ENCODE measurements at regions not wholly inside any gene's neighbourhood (a gene's known extent, or its start where the extent isn't known, plus 50 kb on each side); places are given as distances from the start of the nearest gene placed in this dataset.
"Not testable (repeated sequence)": the region's sequence is repeated elsewhere in the genome, so short reads cannot be mapped to it uniquely, and the experiment has no call there.

- TF ChIP-seq, protein P1, sequence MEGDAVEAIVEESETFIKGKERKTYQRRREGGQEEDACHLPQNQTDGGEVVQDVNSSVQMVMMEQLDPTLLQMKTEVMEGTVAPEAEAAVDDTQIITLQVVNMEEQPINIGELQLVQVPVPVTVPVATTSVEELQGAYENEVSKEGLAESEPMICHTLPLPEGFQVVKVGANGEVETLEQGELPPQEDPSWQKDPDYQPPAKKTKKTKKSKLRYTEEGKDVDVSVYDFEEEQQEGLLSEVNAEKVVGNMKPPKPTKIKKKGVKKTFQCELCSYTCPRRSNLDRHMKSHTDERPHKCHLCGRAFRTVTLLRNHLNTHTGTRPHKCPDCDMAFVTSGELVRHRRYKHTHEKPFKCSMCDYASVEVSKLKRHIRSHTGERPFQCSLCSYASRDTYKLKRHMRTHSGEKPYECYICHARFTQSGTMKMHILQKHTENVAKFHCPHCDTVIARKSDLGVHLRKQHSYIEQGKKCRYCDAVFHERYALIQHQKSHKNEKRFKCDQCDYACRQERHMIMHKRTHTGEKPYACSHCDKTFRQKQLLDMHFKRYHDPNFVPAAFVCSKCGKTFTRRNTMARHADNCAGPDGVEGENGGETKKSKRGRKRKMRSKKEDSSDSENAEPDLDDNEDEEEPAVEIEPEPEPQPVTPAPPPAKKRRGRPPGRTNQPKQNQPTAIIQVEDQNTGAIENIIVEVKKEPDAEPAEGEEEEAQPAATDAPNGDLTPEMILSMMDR (IDR thresholded peaks at IDR 0.05 in 4 of 5, conservative IDR thresholded peaks at IDR 0.05 in 1 of 5), result no peak
- TF ChIP-seq POLR2A (IDR thresholded peaks at IDR 0.05), result no peak
- no peak for DNase-seq
- no peak overlapping the region for H3K27ac ChIP-seq
- in situ Hi-C loops (cut with MboI; ENCODE audit: low sequenced_read_pairs in 4 of 4), result no loop called here
- no peak for ATAC-seq
- no peak overlapping the region for H3K4me3 ChIP-seq
- no peaks in the 10 kb centered on the region for H3K27me3 ChIP-seq
- H3K36me3 ChIP-seq, result no peaks in the 10 kb centered on the region
- no peaks in the 10 kb centered on the region for H3K9me3 ChIP-seq
- H3K4me1 ChIP-seq, result no peaks in the 10 kb centered on the region
- intact Hi-C loops (cut with DNase I; ENCODE audit: low total_unique reads), result no loop called here
Measured at GRCh38 chr2:43006834-43007543, 214.6 kb upstream of the HAAO start.

DNA sequence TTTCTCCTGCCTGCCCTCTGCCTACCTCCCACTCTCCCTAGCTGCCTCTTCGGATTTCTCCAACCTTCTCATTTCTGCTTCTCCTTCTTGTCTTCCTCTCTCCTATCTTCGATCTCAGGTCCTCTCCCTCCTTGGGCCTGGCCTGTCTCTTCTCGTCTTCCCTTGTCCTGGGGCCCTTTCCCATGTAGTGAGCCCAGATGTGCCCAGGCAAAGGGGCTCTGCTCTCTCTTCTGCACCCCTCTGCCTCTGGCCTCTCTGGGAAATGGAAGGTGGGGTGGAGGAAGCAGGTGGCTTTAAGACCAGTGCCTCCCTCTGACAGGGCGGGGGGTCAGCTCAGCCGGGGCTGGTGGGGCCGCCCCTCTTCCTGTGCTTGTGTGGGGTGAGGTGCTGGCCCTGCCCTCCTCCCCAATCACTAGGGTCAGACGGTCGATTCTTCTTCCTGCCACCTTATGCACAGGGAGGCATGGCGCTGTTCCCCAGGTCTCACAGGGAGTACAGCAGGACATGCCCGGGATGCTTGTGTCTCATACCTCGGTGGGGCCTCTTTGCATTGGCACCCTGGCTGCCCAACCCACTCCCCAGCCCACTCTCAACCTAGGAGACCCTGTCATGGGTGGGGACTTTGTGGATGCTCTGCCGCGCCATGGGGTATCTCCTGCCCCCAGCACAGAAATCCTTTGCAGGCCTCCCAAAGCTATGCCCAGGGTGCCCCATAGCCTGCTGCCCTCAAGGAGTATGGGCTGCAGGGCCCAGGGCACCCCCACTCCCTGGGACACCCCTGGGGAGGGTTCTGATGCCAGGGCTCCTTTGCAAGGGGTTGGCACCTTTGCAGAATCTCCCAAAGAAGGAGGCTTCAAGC lies 213.8 kb upstream of the HAAO start:
- Histone ChIP-seq H3K4me3 (no peak overlapping the region), H3K9me3 (no peaks in the 10 kb centered on the region), H3K27me3 (no peaks in the 10 kb centered on the region), H3K36me3 (no peaks in the 10 kb centered on the region), H3K27ac (no peak overlapping the region), H3K4me1 (no peaks in the 10 kb centered on the region)
- in situ Hi-C loops (cut with MboI; ENCODE audit: low sequenced_read_pairs in 4 of 4) (no loop called here), intact Hi-C loops (cut with DNase I; ENCODE audit: low total_unique reads) (no loop called here)
- ATAC-seq (no peak), DNase-seq (no peak)
- TF ChIP-seq, protein P1 (IDR thresholded peaks at IDR 0.05 in 4 of 5, conservative IDR thresholded peaks at IDR 0.05 in 1 of 5), result no peak
- TF ChIP-seq POLR2A (IDR thresholded peaks at IDR 0.05), result no peak

- ATAC-seq, result no peak
- intact Hi-C loops (cut with DNase I; ENCODE audit: low total_unique reads), result no loop called here
Measured at GRCh38 chr2:43005245-43005974, 213.0 kb upstream of the HAAO start.

DNA sequence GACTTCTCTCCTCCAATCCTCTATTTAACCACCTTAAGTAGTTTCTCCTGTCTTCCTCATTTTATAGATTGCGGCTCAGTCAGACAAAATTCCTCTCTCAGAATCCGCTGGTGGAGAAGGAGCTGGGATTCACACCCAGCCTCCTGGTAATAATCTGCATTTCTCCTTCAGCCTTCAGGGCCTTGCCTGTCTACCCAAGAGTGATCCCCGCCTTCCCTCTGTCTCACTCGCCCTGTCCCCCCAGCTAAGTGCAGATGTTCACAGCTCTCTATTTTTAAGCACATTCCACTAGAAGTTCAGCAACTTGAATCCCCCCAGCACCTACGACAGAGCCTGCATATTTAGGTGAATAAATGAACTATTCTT lies 212.5 kb upstream of the HAAO start:
- DNase-seq (no peak), ATAC-seq (no peak)
- Histone ChIP-seq H3K36me3 (no peaks in the 10 kb centered on the region), H3K4me1 (no peaks in the 10 kb centered on the region), H3K27ac (no peak overlapping the region), H3K9me3 (no peaks in the 10 kb centered on the region), H3K27me3 (no peaks in the 10 kb centered on the region), H3K4me3 (no peak overlapping the region)
- intact Hi-C loops (cut with DNase I; ENCODE audit: low total_unique reads) (no loop called here), in situ Hi-C loops (cut with MboI; ENCODE audit: low sequenced_read_pairs in 4 of 4) (no loop called here)
- TF ChIP-seq, protein P1 (IDR thresholded peaks at IDR 0.05 in 4 of 5, conservative IDR thresholded peaks at IDR 0.05 in 1 of 5), result no peak
- no peak for TF ChIP-seq POLR2A (IDR thresholded peaks at IDR 0.05)

More at GRCh38 chr2:43005245-43005974, 213.0 kb upstream of the HAAO start:
- in situ Hi-C loops (cut with MboI; ENCODE audit: low sequenced_read_pairs in 4 of 4), result no loop called here
- Histone ChIP-seq H3K9me3 (no peaks in the 10 kb centered on the region), H3K27me3 (no peaks in the 10 kb centered on the region), H3K36me3 (no peaks in the 10 kb centered on the region), H3K27ac (no peak overlapping the region), H3K4me1 (no peaks in the 10 kb centered on the region), H3K4me3 (no peak overlapping the region)
- no peak for DNase-seq
- no peak for TF ChIP-seq POLR2A (IDR thresholded peaks at IDR 0.05)
- TF ChIP-seq, protein P1 (IDR thresholded peaks at IDR 0.05 in 4 of 5, conservative IDR thresholded peaks at IDR 0.05 in 1 of 5), result no peak

- H3K9me3 ChIP-seq; H3K36me3 ChIP-seq; DNase-seq; H3K27ac ChIP-seq; intact Hi-C loops (cut with DNase I; ENCODE audit: low total_unique reads); in situ Hi-C loops (cut with MboI; ENCODE audit: low sequenced_read_pairs in 4 of 4); H3K4me3 ChIP-seq; H3K4me1 ChIP-seq; ATAC-seq; H3K27me3 ChIP-seq: not testable (repeated sequence)
Measured at GRCh38 chr2:43004126-43004865, 211.9 kb upstream of the HAAO start.

Data from gastrocnemius medialis (tissue), 4 donors.